ENCODE measurements at regions not wholly inside any gene's neighbourhood (a gene's known extent, or its start where the extent isn't known, plus 50 kb on each side); places are given as distances from the start of the nearest gene placed in this dataset.

- ChIA-PET CTCF (interaction anchor here (1.2 kb wide), 1 partner anchor 8 kb away, joined by 3 read pairs; no protein-coding TSS in a partner anchor), POLR2A (no interaction called here)
- no peak overlapping the region for H3K27ac ChIP-seq (ENCODE audit: low read depth, low read length)
- H3K9me3 ChIP-seq (ENCODE audit: low read length) = no peaks in the 10 kb centered on the region
- peaks cover 0 to 3% (median 0%) of the 10 kb centered on the region in 5 donors for H3K9me3 Mint-ChIP-seq
- no peak overlapping the region for H3K4me3 ChIP-seq (ENCODE audit: low read length)
- peaks cover 2 to 7% of the 10 kb centered on the region in 2 donors for H3K27me3 Mint-ChIP-seq
- H3K4me3 Mint-ChIP-seq = no peak overlapping the region
- no peak overlapping the region for H3K27ac Mint-ChIP-seq
- no peaks in the 10 kb centered on the region for H3K4me1 Mint-ChIP-seq
- H3K27me3 ChIP-seq (ENCODE audit: insufficient read depth, low read length, poor library complexity, severe bottlenecking) = no peaks in the 10 kb centered on the region
- DNase-seq = no peak
- no peaks in the 10 kb centered on the region for H3K4me1 ChIP-seq (ENCODE audit: insufficient read depth, low read length)
- no peaks in the 10 kb centered on the region for H3K36me3 Mint-ChIP-seq
- H3K36me3 ChIP-seq (ENCODE audit: insufficient read depth, low read length) = no peaks in the 10 kb centered on the region
These were observed 265.4 kb downstream of the SKIDA1 start for GRCh38 chr10:21260066-21260465.

GRCh38 chr10:21257919-21258318, 267.6 kb downstream of the SKIDA1 start:
- Histone ChIP-seq H3K36me3 (ENCODE audit: insufficient read depth, low read length) (no peaks in the 10 kb centered on the region), H3K9me3 (ENCODE audit: low read length) (no peaks in the 10 kb centered on the region), H3K4me3 (ENCODE audit: low read length) (no peak overlapping the region), H3K27me3 (ENCODE audit: insufficient read depth, low read length, poor library complexity, severe bottlenecking) (no peaks in the 10 kb centered on the region), H3K27ac (ENCODE audit: low read depth, low read length) (no peak overlapping the region), H3K4me1 (ENCODE audit: insufficient read depth, low read length) (no peaks in the 10 kb centered on the region)
- no peaks in the 10 kb centered on the region for H3K36me3 Mint-ChIP-seq
- ChIA-PET POLR2A (no interaction called here), CTCF (interaction anchor here (1.1 kb wide), 1 partner anchor 19 kb away, joined by 3 read pairs; no protein-coding TSS in a partner anchor)
- H3K4me1 Mint-ChIP-seq = no peaks in the 10 kb centered on the region
- H3K4me3 Mint-ChIP-seq = no peak overlapping the region
- peaks cover 2 to 4% of the 10 kb centered on the region in 2 donors for H3K27me3 Mint-ChIP-seq
- H3K27ac Mint-ChIP-seq = no peak overlapping the region
- no peak for DNase-seq
- peaks cover 0 to 2% (median 0%) of the 10 kb centered on the region in 5 donors for H3K9me3 Mint-ChIP-seq

GRCh38 chr10:21257191-21257590, 268.3 kb downstream of the SKIDA1 start:
- H3K9me3 Mint-ChIP-seq = peaks cover 0 to 2% (median 0%) of the 10 kb centered on the region in 5 donors
- Histone ChIP-seq H3K27ac (ENCODE audit: low read depth, low read length) (no peak overlapping the region), H3K36me3 (ENCODE audit: insufficient read depth, low read length) (no peaks in the 10 kb centered on the region), H3K27me3 (ENCODE audit: insufficient read depth, low read length, poor library complexity, severe bottlenecking) (no peaks in the 10 kb centered on the region), H3K4me1 (ENCODE audit: insufficient read depth, low read length) (no peaks in the 10 kb centered on the region), H3K9me3 (ENCODE audit: low read length) (no peaks in the 10 kb centered on the region), H3K4me3 (ENCODE audit: low read length) (no peak overlapping the region)
- DNase-seq = no peak
- CTCF ChIA-PET = no interaction called here
- H3K27me3 Mint-ChIP-seq = peaks cover 4 to 7% of the 10 kb centered on the region in 2 donors
- H3K27ac Mint-ChIP-seq = no peak overlapping the region
- H3K4me3 Mint-ChIP-seq = no peak overlapping the region
- no peaks in the 10 kb centered on the region for H3K4me1 Mint-ChIP-seq
- no peaks in the 10 kb centered on the region for H3K36me3 Mint-ChIP-seq
- POLR2A ChIA-PET = no interaction called here

GRCh38 chr10:21249435-21249834, 276.0 kb downstream of the SKIDA1 start:
- Histone ChIP-seq H3K4me3 (ENCODE audit: low read length) (no peak overlapping the region), H3K36me3 (ENCODE audit: insufficient read depth, low read length) (no peaks in the 10 kb centered on the region), H3K27ac (ENCODE audit: low read depth, low read length) (no peak overlapping the region), H3K27me3 (ENCODE audit: insufficient read depth, low read length, poor library complexity, severe bottlenecking) (no peaks in the 10 kb centered on the region), H3K4me1 (ENCODE audit: insufficient read depth, low read length) (no peaks in the 10 kb centered on the region), H3K9me3 (ENCODE audit: low read length) (no peaks in the 10 kb centered on the region)
- Mint-ChIP-seq H3K36me3 (no peaks in the 10 kb centered on the region), H3K4me3 (no peak overlapping the region), H3K27ac (no peak overlapping the region), H3K27me3 (peaks cover 3 to 8% of the 10 kb centered on the region in 2 donors), H3K4me1 (no peaks in the 10 kb centered on the region), H3K9me3 (peaks cover 0 to 6% (median 2%) of the 10 kb centered on the region in 5 donors)
- CTCF ChIA-PET = no interaction called here
- POLR2A ChIA-PET = no interaction called here
- no peak for DNase-seq

- Mint-ChIP-seq H3K9me3 (peaks cover 0 to 9% (median 2%) of the 10 kb centered on the region in 5 donors), H3K27ac (no peak overlapping the region), H3K27me3 (peaks cover 3 to 8% of the 10 kb centered on the region in 2 donors), H3K4me1 (no peaks in the 10 kb centered on the region), H3K36me3 (no peaks in the 10 kb centered on the region), H3K4me3 (no peak overlapping the region)
- no peak overlapping the region for H3K27ac ChIP-seq (ENCODE audit: low read depth, low read length)
- H3K4me3 ChIP-seq (ENCODE audit: low read length) = no peak overlapping the region
- DNase-seq = no peak
- no peaks in the 10 kb centered on the region for H3K36me3 ChIP-seq (ENCODE audit: insufficient read depth, low read length)
- no peaks in the 10 kb centered on the region for H3K4me1 ChIP-seq (ENCODE audit: insufficient read depth, low read length)
- no peaks in the 10 kb centered on the region for H3K9me3 ChIP-seq (ENCODE audit: low read length)
- ChIA-PET CTCF (no interaction called here), POLR2A (no interaction called here)
- H3K27me3 ChIP-seq (ENCODE audit: insufficient read depth, low read length, poor library complexity, severe bottlenecking) = no peaks in the 10 kb centered on the region
These were observed 277.9 kb downstream of the SKIDA1 start for GRCh38 chr10:21247592-21247991.

- Mint-ChIP-seq H3K36me3 (no peaks in the 10 kb centered on the region), H3K9me3 (peaks cover 0 to 8% (median 2%) of the 10 kb centered on the region in 5 donors), H3K4me1 (no peaks in the 10 kb centered on the region), H3K27ac (no peak overlapping the region), H3K27me3 (peaks cover 3 to 4% of the 10 kb centered on the region in 2 donors), H3K4me3 (no peak overlapping the region)
- no peak for DNase-seq
- ChIA-PET CTCF (no interaction called here), POLR2A (no interaction called here)
- Histone ChIP-seq H3K27ac (ENCODE audit: low read depth, low read length) (no peak overlapping the region), H3K27me3 (ENCODE audit: insufficient read depth, low read length, poor library complexity, severe bottlenecking) (no peaks in the 10 kb centered on the region), H3K36me3 (ENCODE audit: insufficient read depth, low read length) (no peaks in the 10 kb centered on the region), H3K9me3 (ENCODE audit: low read length) (no peaks in the 10 kb centered on the region), H3K4me1 (ENCODE audit: insufficient read depth, low read length) (no peaks in the 10 kb centered on the region), H3K4me3 (ENCODE audit: low read length) (no peak overlapping the region)
These were observed 279.3 kb downstream of the SKIDA1 start for GRCh38 chr10:21246178-21246577.

GRCh38 chr10:21243748-21244257, 281.7 kb downstream of the SKIDA1 start:
- Histone ChIP-seq H3K9me3 (ENCODE audit: low read length) (no peaks in the 10 kb centered on the region), H3K27ac (ENCODE audit: low read depth, low read length) (no peak overlapping the region), H3K27me3 (ENCODE audit: insufficient read depth, low read length, poor library complexity, severe bottlenecking) (no peaks in the 10 kb centered on the region), H3K4me3 (ENCODE audit: low read length) (no peak overlapping the region), H3K4me1 (ENCODE audit: insufficient read depth, low read length) (no peaks in the 10 kb centered on the region), H3K36me3 (ENCODE audit: insufficient read depth, low read length) (no peaks in the 10 kb centered on the region)
- peaks cover 3 to 6% of the 10 kb centered on the region in 2 donors for H3K27me3 Mint-ChIP-seq
- H3K4me3 Mint-ChIP-seq = no peak overlapping the region
- POLR2A ChIA-PET = no interaction called here
- H3K4me1 Mint-ChIP-seq = no peaks in the 10 kb centered on the region
- peaks cover 0 to 6% (median 2%) of the 10 kb centered on the region in 5 donors for H3K9me3 Mint-ChIP-seq
- no peak for DNase-seq
- no peak overlapping the region for H3K27ac Mint-ChIP-seq
- CTCF ChIA-PET = no interaction called here
- H3K36me3 Mint-ChIP-seq = no peaks in the 10 kb centered on the region

GRCh38 chr10:21242915-21243314, 282.6 kb downstream of the SKIDA1 start:
- Histone ChIP-seq H3K9me3 (ENCODE audit: low read length) (no peaks in the 10 kb centered on the region), H3K27me3 (ENCODE audit: insufficient read depth, low read length, poor library complexity, severe bottlenecking) (no peaks in the 10 kb centered on the region), H3K4me1 (ENCODE audit: insufficient read depth, low read length) (no peaks in the 10 kb centered on the region), H3K27ac (ENCODE audit: low read depth, low read length) (no peak overlapping the region), H3K4me3 (ENCODE audit: low read length) (no peak overlapping the region), H3K36me3 (ENCODE audit: insufficient read depth, low read length) (no peaks in the 10 kb centered on the region)
- Mint-ChIP-seq H3K27me3 (peaks cover 3 to 10% of the 10 kb centered on the region in 2 donors), H3K9me3 (peaks cover 0 to 4% (median 2%) of the 10 kb centered on the region in 5 donors), H3K27ac (no peak overlapping the region), H3K36me3 (no peaks in the 10 kb centered on the region), H3K4me1 (no peaks in the 10 kb centered on the region), H3K4me3 (no peak overlapping the region)
- no peak for DNase-seq
- ChIA-PET POLR2A (no interaction called here), CTCF (no interaction called here)

Data from CD8-positive, alpha-beta memory T cell (primary cell).